ENCODE measurements at regions not wholly inside any gene's neighbourhood (a gene's known extent, or its start where the extent isn't known, plus 50 kb on each side); places are given as distances from the start of the nearest gene placed in this dataset.

GRCh38 chr11:127592371-127592770, 591.8 kb upstream of the KIRREL3 start:
- no peak for TF ChIP-seq CTCF (conservative IDR thresholded peaks at IDR 0.05; ENCODE audit: low read length)
- no peak for TF ChIP-seq EZH2phosphoT487 (IDR thresholded peaks at IDR 0.05; ENCODE audit: borderline replicate concordance)
